NB4 (cell line): ENCODE measurements at regions not wholly inside any gene's neighbourhood (a gene's known extent, or its start where the extent isn't known, plus 50 kb on each side); places are given as distances from the start of the nearest gene placed in this dataset.

ENCODE experiments used
- MAX ChIP-seq: IDR thresholded peaks from 2 replicates; pipeline ENCODE4 v1.6.1; 2011; ENCODE audit warnings: low read depth, low read length
- MYC ChIP-seq: IDR thresholded peaks from 2 replicates; pipeline ENCODE4 v1.6.1; 2011; ENCODE audit warnings: low read depth, low read length
- POLR2A ChIP-seq: IDR thresholded peaks from 2 replicates; pipeline ENCODE4 v1.6.1; 2011; ENCODE audit warnings: mild to moderate bottlenecking; ENCODE audit not compliant: insufficient read length; ENCODE audit errors: extremely low read depth
- TF ChIP-seq, protein P1 (sequence below): IDR thresholded peaks from one replicate; pipeline ENCODE4 v1.5.1; 2012; ENCODE audit warnings: low read depth, low read length

GRCh38 chr9:16191691-16192402 lies 639.0 kb downstream of the CCDC171 start:
- TF ChIP-seq, protein P1, sequence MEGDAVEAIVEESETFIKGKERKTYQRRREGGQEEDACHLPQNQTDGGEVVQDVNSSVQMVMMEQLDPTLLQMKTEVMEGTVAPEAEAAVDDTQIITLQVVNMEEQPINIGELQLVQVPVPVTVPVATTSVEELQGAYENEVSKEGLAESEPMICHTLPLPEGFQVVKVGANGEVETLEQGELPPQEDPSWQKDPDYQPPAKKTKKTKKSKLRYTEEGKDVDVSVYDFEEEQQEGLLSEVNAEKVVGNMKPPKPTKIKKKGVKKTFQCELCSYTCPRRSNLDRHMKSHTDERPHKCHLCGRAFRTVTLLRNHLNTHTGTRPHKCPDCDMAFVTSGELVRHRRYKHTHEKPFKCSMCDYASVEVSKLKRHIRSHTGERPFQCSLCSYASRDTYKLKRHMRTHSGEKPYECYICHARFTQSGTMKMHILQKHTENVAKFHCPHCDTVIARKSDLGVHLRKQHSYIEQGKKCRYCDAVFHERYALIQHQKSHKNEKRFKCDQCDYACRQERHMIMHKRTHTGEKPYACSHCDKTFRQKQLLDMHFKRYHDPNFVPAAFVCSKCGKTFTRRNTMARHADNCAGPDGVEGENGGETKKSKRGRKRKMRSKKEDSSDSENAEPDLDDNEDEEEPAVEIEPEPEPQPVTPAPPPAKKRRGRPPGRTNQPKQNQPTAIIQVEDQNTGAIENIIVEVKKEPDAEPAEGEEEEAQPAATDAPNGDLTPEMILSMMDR: peak; percentile 98
- TF ChIP-seq POLR2A (no peak), MAX (peak; percentile 55; the same call in 1 of the 2 replicates), MYC (peak; percentile 51; the same call in 1 of the 2 replicates)
